NCI-H460 (cell line): ENCODE measurements at regions not wholly inside any gene's neighbourhood (a gene's known extent, or its start where the extent isn't known, plus 50 kb on each side); places are given as distances from the start of the nearest gene placed in this dataset.

Experiments
- DNase-seq: peaks from one replicate; pipeline ENCODE4 v3.0.0-alpha.2; 2016; ENCODE audit warnings: low read depth; ENCODE audit errors: extremely low read depth

DNA sequence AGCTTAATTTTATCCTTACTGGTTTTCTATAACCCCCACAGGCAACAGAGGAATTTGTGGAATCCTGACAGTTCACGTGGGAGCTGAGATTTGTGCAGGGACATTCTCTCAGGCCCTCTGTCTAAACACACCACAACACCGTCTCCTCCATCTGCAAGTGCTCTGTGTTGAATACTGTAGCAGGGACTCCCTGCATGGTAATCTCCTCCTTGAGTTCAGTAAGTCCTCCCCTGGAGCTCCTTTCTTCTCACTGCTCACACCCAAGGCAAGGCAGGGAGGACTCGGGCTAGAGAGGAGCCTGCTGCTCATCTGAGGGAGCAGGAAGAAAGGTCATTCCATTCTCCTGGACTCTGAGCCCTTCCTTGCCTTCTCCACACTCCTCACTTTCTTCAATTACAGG lies 348.2 kb downstream of the KCTD12 start:
- no peak for DNase-seq

DNA sequence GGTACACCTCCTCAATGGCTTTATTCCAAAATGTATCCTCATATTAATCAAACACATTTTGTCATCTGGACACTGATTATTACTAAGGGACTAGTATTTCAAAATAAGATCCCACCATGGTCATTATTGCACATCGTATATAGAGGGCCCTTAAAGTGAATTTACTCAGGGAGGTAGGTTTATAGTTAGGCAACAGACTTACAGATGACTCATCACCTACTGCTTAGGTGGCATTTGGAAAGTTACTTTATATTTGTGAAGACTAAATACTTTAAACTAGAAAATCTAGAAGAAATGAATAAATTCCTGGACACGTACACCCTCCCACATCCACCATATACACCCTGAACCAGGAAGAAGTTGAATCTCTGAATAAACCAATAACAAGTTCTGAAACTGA lies 353.0 kb downstream of the KCTD12 start:
- DNase-seq = no peak

DNA sequence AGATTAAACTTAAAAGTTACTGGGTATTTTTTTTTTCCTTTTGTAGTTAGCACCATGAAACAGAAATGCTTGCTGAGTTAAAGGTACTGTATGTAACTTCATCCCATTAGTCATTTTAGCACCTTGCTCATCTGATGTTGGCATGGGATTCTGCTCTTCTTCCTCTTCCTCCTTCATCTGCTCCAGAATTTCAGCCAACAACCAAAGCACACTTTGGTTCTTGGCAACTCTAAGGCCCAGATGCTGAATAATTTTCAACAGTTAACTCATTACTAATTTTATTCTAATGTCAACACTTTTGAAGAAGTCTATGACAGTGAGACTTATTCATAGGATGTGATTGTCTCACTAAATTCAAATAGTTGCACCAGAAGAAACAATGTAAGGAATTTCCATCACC lies 359.2 kb downstream of the KCTD12 start:
- DNase-seq = no peak

DNA sequence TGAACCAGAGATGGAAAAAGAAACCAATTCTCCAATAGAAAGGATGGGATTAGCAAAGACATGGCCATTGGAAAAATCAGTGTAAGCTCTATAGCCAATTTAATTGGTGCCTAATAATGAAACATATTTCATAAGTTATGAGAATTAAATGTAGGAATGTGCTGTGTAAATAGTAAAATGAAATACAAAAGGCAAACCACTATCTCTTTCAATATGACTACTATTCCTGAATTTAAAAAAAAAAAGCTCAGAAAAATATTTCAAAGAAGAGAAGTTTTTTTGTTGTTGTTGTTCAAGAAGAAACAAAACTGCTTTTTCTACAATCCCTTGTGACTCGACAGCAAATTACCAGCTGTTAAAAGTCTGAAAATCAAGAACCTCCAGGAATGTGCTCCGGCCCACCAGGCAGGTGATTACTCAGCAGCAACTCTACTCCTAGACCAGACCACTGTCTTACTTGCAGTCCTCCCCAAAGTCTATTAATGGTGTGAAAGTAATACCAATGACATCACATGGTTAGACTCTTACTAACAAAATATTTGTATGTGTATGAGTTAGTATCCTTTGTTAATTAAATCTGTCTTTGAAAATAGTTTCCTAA lies 362.4 kb downstream of the KCTD12 start:
- no peak for DNase-seq

DNA sequence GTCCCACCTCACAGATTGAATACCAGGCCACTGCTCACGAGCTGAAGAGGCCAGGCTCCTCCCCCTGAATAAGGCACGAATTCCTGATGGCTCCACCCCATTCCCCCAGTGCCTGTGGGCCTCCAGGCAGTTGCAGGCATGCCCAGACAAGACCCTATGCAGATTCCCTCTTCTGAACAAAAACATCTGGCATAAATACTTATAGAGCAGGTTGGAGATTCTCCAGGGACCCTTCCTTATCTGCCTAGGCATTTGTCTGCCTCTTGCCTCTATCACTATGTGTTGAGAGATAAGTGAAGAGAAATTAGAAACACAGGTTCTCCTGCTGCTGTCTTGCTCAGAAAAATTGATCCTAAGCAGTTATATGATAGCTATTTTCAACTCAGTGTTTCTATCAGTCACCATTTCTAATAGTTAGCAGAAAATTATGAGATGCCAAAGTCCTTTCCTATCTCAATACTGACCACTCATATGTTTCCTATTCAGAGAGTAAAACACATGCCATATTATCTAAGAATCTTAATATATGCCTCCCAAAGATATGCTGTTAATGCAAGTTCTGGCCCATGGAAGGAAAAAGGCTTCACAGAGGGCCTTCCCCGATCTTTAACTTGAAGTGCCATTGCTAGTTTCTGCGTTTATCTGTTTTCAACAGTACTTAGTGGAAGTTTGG lies 364.0 kb downstream of the KCTD12 start:
- DNase-seq = no peak

DNA sequence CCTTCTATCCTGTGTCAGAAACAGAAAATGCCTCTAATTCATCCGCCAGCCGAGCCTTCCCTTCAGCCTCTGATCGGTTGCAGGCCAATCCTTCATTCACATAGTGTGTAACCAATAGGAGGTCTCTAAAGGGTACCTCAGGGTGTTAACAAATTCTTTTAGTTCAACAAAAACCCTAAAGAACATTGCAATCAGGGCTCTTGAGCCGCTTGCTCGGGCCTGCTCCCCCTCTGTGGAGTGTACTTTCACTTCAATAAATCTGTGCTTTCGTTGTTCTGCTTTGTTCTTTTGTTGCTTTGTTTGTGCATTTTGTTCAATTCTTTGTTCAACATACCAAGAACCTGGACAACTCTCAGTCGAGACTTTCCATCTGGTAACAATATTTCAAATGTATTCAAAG lies 366.5 kb downstream of the KCTD12 start:
- no peak for DNase-seq

DNA sequence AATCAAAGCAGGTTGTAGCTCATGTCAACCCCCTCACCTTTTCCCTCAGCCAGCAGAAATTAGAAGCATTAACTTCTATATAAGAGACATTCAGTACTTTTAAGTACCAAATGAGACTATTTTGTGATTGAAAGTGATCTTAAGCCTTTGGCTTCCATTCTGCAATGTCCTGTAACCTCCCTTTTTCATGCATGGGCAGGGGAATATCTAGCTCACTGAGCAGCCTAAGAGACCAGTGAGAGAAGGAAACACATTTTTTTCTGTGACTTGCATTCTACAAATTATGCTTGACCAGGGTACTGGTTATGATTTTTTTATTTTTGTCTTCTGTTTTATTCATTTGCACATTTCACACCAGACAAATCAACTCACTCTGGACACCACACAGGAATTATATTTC lies 369.6 kb downstream of the KCTD12 start:
- DNase-seq = no peak

DNA sequence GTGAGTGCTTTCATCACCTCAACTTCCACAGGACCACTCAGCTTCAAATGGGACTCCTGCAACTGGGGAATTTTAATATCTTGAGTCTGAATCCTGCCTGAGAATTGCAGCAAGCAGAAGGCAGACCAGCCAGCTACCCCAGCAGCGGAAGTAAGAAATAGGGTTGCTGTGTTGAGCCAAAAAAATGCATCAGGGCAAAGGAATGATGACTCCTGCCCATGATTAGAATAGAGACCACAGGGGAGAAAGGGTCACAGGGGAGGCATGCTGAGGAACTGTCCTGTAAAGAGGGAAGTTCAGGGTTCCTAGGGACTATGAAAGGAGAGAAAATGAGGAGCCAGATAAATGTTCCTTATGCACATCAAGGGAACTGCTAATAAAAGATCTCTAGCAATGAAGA lies 370.2 kb downstream of the KCTD12 start:
- DNase-seq = no peak

DNA sequence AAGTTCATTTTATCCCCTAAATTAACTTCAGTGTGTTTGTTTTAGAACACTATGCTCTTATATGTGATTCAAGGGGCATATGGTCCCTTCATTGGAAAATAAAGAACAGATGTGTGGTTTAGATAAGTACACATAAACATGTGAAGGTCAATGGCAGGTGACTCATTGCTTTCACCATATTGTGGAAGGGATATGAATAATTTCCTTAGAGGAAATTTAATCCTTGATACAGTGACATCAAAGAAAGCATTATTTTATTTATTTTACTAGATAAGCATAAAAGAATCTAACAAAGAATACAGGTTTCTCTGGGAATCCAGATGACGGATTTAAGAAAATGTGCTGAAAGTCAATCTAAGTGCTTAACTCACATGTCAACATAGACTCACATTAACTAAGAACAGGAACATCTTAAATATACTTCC lies 373.5 kb downstream of the KCTD12 start:
- DNase-seq = peak; percentile 26

DNA sequence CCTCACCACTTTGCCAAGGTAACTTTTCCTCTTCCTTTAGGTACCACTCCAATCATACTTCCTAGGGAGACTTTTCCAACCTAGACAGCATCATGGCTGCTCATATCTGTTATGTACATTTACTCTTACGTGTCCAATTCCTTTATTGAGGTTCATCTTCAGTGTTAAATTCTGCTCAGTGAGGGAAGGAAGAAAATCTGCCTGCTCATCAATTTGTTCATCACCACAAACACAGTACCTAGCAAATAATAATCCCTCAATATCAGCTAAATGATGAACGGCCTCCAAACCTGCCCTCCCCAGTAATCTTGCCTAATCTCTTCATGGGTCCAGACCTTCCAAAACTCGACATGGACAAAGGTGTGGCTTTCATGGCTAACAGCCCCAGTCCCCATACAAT lies 380.8 kb downstream of the KCTD12 start:
- DNase-seq = no peak

DNA sequence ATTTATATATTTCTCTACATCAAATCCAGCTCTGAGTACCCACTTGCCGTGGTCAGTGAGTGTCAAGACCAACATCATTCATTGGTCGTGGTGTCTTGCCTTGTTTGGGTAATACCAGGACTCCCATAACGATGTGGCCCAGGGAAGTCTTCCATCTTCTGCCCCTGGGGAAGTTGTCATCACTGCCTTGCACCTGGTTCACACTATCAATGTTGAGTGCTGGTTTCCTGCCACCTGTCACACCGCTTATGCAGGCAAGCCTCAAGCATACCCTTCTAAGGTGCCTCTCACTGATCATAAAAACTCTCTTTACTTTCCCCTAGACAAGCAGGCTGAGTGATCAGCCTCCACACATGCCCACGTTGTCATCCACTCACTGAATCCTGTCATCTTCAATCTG lies 382.4 kb downstream of the KCTD12 start:
- no peak for DNase-seq

DNA sequence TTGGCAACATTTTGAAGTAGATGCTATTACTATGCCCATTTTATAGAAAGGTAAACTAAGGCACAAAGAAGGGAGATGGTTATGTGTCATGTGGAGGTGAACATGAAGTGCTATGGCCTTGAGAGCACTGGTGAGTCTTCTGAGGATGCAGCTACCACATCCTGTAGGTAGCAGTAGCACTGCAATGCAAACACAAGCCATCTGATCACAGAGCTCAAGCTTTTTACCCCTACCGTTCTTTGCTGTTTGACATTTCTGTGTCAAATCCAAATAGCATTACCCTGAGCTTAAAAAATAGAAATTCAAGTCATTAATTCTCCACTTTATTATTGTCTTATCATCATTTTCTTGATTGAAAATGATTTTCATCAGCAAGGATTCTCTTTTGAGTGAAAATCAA lies 382.9 kb downstream of the KCTD12 start:
- DNase-seq = no peak

DNA sequence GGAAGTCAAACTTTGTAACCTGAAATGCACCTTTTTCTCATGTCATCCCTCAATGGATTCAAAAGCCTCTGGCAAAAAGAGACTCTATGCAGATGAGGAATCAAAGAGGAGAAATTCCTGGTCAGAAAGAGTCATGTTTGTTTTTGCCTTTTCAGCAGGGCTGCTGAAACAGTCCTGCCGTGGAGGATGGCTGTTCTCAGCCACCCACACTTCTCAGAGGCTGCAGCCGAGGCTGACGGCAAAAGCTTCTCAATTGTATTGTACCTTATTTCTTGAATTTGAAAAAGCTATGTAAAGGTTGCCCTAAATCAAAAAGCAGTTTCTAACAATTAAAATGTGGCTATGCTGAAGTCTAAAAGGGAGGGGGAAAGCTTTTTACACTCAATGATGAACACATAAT lies 385.3 kb downstream of the KCTD12 start:
- DNase-seq = no peak

DNA sequence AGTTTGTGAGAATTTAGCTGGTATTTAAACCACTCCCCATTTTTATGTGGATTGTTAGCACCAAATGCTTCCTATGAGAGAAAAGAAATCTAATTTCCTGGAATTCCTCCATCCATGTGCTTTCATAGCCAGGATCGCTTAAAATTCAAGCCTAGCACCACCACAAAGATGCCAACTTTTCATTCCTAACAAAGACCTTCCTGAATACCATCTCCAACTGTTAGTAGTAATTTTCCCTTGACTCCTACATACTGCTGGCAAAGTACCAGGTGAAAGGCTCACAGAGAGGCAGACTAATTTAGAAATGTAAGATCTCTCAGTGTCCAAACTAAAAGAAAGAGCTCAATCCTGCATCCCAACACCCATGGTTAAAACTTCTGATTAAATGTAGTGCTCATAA lies 386.3 kb downstream of the KCTD12 start:
- no peak for DNase-seq

DNA sequence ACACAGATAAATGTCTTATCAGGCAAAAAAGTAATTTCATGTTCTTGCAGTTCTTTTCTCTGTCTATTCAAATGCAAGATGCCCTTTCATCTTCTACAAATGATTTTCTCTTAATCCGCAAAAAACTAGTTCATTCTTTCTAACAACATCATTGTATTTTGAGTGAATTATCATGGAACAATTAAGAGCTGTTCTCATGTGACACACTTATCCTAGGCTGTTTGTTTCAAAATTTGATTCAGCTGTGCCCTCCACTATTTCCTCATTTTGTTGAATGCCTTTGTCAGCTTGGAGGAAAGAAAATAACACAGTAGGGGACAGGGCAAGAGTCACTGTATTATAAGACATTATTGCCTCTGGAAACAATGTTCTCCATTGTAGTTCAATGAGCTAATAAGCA lies 396.9 kb downstream of the KCTD12 start:
- DNase-seq = no peak

DNA sequence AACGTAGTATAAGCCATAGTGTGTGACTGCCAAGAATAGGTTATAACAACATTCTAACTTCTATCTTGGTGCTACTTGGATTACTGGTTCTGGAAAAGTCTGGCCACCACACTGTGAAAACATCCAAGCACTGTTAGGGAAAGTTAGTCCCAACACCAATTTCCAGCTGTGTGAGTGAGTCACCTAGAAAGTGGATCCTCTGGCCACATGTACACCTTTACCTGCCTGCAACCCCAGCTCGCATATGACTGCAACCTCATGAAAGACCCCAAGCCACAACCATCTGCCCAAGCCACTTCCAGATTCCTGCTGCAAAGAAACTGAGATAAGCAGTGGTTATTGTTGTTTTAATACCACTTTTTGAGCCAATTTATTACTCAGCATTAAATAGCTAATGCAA lies 404.5 kb downstream of the KCTD12 start:
- DNase-seq = no peak

DNA sequence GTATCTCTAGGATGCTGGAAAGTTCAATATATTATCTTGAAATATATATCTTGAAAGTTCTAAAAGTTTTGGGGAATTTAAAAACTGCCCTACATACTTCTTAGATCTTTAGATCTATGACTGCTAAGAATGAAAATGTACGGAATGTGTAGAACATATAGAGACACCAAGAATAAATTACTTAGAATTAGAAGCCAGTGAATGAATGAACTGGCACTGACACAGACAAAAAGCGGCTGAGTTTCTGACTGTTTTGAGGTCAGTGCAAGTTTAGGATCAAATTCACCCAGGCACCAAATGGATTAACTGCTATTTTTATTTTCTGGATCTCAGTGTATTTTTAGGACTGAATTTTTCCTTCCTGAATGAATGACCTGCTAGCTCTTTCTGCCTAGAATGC lies 411.2 kb downstream of the KCTD12 start:
- no peak for DNase-seq

DNA sequence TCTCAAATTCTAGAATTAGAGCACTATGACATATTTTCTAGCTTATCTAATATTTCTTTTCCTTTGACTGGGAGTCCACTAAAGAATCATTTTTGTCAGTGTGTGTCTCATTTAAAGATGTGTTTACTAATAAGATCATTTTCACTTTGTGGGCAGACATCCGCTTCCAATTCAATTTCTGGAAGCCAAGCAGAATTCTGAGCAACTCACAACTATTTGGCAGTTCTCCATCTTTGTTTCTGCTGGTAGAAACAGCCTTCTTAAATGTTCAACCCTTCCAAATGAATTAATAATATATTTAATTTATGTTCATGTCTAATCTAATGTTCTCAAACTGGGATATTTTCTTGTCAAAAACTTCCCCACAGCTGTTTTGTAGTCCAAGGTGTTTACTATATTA lies 411.8 kb downstream of the KCTD12 start:
- no peak for DNase-seq

DNA sequence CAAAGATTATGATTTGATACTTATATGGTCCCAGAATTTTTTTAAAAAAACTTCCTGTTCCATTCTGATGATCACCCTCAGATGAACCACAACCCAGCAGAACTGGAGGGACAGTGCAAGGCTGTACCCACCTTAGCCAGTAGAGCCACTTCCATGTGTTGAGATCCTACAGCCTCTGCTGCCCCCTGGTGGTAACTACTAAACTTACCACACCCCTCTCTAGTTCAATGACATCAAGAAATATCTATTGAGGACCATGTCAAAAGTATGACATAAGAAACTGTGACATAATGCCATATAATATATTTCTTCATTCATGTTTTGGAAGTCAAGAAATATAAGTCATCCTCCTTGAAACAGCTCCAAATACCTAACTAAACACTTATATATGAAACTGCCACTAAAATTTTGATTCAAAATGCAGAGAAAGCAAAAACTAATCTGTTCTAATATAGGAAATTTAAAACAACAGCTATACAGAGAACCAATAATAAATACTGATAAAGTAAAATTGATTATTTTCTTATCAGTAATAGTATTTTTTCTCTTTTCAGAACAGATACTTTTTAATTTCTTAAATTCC lies 412.6 kb downstream of the KCTD12 start:
- peak; percentile 73 for DNase-seq

DNA sequence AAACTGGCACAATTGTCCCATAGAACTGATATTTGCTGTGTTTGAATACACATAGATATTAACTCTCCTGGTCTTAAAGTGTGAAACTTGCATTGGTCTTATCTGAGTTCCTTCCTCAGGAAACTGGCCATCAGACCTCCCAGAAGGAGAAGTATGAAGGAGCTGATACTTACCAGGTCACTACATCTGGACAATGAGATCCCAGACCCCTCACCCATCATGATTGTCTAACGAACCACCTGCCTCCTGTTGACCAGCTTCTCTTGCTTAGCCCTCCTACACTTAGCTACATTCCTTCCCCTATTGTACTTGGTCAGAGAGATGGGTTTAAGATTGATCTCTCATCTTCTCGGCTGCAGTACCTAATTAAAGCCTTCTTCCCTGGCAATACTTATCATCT lies 413.3 kb downstream of the KCTD12 start:
- no peak for DNase-seq

DNA sequence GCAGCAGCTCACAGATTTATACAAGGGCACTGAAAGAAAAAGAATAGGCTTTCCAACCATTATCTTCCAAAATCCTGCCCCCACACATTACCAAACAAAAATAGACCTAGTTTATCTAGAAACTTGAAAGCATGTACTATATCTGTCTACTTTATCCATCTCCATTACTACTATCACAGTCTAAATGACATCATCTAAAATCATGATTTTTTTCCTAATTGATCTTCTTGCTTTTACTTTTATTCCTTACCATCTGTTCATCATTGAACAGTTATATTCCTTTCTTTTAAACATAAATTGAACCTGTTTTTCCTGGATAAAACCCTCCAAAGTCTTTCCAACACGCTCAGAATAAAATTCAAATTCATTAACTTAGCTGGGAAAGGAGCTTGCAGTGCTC lies 414.7 kb downstream of the KCTD12 start:
- DNase-seq = no peak

DNA sequence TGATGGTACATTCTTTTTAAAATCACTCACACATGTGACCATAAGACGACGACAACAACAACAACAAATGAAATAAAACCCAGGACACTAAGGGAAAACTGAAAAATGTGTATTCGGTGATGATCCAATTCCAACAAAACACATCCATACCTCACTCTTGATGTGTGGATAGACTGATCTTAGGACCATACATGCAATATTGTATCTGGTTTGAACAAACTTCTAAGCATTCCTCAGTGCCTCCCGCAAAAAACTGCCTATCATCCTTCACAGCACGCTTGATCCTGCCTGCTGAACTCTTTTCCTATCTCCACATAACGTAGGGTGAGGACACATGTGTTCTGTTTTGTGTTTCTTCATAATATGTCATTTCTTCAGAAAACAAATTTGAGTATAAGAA lies 415.2 kb downstream of the KCTD12 start:
- DNase-seq = no peak

DNA sequence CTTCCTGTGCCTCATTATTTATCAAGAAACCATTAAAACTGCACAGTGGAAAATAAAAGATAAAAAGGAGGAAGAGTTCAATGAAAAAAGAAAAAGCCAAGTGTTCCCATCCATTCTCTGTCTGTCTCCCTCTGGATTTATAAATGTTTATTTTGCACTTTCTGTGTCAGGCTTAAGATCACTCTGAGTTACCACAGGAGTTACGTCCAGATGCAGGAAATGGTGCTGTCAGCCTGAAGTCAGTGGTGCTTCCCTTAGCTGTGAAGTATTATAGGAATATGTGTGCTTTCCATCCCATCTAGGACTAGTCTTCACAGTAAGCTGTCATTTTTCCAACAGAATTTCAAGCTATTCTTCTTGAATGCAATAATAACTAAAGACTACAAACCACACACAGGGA lies 420.2 kb downstream of the KCTD12 start:
- no peak for DNase-seq
